ENCODE measurements at regions not wholly inside any gene's neighbourhood (a gene's known extent, or its start where the extent isn't known, plus 50 kb on each side); places are given as distances from the start of the nearest gene placed in this dataset.
"Not testable (repeated sequence)": the region's sequence is repeated elsewhere in the genome, so short reads cannot be mapped to it uniquely, and the experiment has no call there.

DNA sequence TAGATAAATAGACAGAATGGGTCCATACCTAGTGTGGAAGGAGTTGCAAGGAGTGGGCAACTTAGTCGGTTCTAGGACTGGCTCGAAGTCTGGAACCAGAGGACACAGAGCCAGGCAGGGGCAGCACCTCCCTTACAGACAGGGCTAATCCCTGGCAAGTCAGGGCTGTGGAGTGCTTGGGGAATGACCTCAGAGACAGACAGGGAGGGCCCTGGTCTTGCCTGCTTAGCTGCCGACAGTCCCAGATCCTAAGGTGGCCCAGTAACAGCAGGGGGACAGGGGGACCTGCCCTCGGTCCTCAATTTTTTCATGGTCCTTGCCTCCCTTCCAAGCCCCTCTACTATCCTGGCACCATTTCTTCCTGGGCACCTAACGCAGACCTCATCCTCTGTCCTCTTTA lies 222.4 kb upstream of the TNC start:
- Mint-ChIP-seq H3K9me3 (peaks cover 9% of the 10 kb centered on the region), H3K4me1 (no peaks in the 10 kb centered on the region), H3K27ac (no peak overlapping the region), H3K27me3 (ENCODE audit: low read depth) (peaks cover 1% of the 10 kb centered on the region), H3K36me3 (no peaks in the 10 kb centered on the region), H3K4me3 (no peak overlapping the region)
- DNase-seq (ENCODE audit: low spot score in 2 of 2, unreplicated experiment in 2 of 2) = no peak
- TF ChIP-seq, protein P1, sequence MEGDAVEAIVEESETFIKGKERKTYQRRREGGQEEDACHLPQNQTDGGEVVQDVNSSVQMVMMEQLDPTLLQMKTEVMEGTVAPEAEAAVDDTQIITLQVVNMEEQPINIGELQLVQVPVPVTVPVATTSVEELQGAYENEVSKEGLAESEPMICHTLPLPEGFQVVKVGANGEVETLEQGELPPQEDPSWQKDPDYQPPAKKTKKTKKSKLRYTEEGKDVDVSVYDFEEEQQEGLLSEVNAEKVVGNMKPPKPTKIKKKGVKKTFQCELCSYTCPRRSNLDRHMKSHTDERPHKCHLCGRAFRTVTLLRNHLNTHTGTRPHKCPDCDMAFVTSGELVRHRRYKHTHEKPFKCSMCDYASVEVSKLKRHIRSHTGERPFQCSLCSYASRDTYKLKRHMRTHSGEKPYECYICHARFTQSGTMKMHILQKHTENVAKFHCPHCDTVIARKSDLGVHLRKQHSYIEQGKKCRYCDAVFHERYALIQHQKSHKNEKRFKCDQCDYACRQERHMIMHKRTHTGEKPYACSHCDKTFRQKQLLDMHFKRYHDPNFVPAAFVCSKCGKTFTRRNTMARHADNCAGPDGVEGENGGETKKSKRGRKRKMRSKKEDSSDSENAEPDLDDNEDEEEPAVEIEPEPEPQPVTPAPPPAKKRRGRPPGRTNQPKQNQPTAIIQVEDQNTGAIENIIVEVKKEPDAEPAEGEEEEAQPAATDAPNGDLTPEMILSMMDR (IDR thresholded peaks at IDR 0.05; ENCODE audit: unreplicated experiment) = no peak

DNA sequence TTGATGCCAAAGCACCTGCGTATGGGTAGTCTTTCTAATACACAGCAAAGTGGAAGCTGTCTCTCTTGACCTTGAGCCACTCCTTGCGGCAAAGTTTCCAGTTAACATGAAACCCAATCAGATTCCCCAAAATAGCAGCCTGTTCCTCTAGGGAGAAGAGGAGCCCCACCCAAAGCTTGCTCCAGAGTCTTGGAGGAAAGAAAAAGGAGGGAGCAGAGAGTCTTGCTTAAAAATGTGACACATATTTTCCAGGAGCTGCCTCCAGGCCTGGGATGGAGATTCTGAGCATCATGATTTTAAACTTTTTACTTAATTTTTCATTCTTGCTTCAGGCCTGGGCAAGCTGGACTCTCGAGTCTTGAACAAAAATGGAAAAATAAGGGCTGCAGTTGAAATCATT lies 223.5 kb upstream of the TNC start:
- no peaks in the 10 kb centered on the region for H3K36me3 Mint-ChIP-seq
- no peak for DNase-seq (ENCODE audit: low spot score in 2 of 2, unreplicated experiment in 2 of 2)
- TF ChIP-seq, protein P1 (IDR thresholded peaks at IDR 0.05; ENCODE audit: unreplicated experiment) = no peak
- no peak overlapping the region for H3K27ac Mint-ChIP-seq
- H3K4me3 Mint-ChIP-seq = no peak overlapping the region
- no peaks in the 10 kb centered on the region for H3K4me1 Mint-ChIP-seq
- H3K9me3 Mint-ChIP-seq = peaks cover 6% of the 10 kb centered on the region
- H3K27me3 Mint-ChIP-seq (ENCODE audit: low read depth) = peaks cover 1% of the 10 kb centered on the region

DNA sequence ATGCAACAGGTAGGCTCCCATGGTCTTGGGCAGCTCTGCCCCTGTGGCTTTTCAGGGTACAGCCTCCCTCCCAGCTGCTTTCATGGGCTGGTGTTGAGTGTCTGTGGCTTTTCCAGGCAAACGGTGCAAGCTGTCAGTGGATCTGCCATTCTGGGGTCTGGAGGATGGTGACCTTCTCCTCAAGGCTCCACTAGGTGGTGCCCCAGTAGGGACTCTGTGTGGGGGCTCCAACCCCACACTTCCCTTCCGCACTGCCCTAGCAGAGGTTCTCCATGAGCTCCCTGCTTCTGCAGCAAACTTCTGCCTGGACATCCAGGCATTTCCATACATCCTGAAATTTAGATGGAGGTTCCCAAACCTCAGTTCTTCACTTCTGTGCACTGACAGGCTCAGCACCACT lies 229.8 kb upstream of the TNC start:
- H3K9me3 Mint-ChIP-seq = peaks cover 12% of the 10 kb centered on the region
- H3K4me3 Mint-ChIP-seq; DNase-seq (ENCODE audit: low spot score in 2 of 2, unreplicated experiment in 2 of 2); H3K4me1 Mint-ChIP-seq; H3K27me3 Mint-ChIP-seq (ENCODE audit: low read depth); H3K36me3 Mint-ChIP-seq; H3K27ac Mint-ChIP-seq: not testable (repeated sequence)

DNA sequence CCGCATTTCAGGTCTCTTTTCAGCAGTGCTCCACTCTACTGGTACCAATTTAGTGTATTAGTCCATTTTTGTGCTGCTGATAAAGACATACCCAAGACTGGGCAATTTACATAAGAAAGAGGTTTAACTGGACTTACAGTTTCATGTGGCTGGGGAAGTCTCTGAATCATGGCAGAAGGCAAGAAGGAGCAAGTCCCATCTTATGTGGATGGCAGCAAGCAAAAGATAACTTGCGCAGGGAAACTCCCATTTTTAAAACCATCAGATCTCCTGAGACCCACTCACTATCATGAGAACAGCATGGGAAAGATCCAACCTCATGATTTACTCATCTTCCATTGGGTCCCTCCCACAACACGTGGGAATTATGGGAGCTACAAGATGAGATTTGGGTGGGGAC lies 231.0 kb upstream of the TNC start:
- not testable (repeated sequence) for H3K4me3 Mint-ChIP-seq; DNase-seq (ENCODE audit: low spot score in 2 of 2, unreplicated experiment in 2 of 2); H3K27ac Mint-ChIP-seq; H3K36me3 Mint-ChIP-seq; H3K27me3 Mint-ChIP-seq (ENCODE audit: low read depth); H3K4me1 Mint-ChIP-seq
- peaks cover 12% of the 10 kb centered on the region for H3K9me3 Mint-ChIP-seq

DNA sequence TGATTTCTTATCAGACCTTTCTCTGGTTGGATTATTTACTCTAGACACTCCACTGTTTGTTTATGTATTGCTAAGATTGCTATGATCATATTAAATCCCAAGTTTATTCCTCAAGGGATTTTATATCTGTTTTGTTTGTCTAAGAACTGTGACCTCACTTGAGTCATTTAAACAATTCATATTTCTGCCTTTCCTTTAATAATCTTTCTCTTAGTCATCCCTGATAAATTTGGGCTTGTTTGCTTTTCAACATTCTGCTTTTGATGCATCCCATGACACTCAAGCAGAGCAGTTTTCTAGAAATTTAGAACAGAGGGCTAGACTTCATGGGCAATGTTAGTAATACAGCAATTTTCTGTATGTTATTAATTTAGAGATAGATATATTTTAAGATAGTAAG lies 231.6 kb upstream of the TNC start:
- TF ChIP-seq, protein P1 (IDR thresholded peaks at IDR 0.05; ENCODE audit: unreplicated experiment) = no peak
- no peak for DNase-seq (ENCODE audit: low spot score in 2 of 2, unreplicated experiment in 2 of 2)

DNA sequence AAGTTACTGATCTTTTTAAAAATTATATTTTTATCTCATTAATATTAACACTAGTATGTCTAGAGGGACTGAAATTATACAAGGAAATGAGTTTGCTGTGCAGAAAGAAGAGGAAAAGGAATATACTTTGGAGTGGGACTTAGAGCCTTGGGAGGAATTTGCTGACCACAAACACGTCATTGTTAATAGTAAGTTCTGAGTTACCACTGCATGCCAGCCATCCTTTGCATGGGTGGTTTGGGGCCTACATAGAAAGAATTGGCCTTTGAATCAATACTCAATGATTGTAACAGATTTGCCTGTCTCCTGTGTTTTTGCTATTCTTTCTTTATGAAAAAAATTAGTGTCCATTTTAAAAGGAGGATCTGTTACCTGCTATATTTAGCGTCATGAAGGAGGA lies 232.6 kb upstream of the TNC start:
- H3K27me3 Mint-ChIP-seq (ENCODE audit: low read depth) = no peaks in the 10 kb centered on the region
- no peak overlapping the region for H3K4me3 Mint-ChIP-seq
- peaks cover 12% of the 10 kb centered on the region for H3K9me3 Mint-ChIP-seq
- no peaks in the 10 kb centered on the region for H3K36me3 Mint-ChIP-seq
- H3K4me1 Mint-ChIP-seq = peaks cover 12% of the 10 kb centered on the region
- no peak for DNase-seq (ENCODE audit: low spot score in 2 of 2, unreplicated experiment in 2 of 2)
- H3K27ac Mint-ChIP-seq = no peak overlapping the region
- TF ChIP-seq, protein P1 (IDR thresholded peaks at IDR 0.05; ENCODE audit: unreplicated experiment) = no peak

More for the DNA sequence above, 231.6 kb upstream of the TNC start:
- Mint-ChIP-seq H3K4me1 (peaks cover 12% of the 10 kb centered on the region), H3K9me3 (peaks cover 12% of the 10 kb centered on the region), H3K27me3 (ENCODE audit: low read depth) (no peaks in the 10 kb centered on the region), H3K36me3 (no peaks in the 10 kb centered on the region), H3K4me3 (no peak overlapping the region), H3K27ac (no peak overlapping the region)

DNA sequence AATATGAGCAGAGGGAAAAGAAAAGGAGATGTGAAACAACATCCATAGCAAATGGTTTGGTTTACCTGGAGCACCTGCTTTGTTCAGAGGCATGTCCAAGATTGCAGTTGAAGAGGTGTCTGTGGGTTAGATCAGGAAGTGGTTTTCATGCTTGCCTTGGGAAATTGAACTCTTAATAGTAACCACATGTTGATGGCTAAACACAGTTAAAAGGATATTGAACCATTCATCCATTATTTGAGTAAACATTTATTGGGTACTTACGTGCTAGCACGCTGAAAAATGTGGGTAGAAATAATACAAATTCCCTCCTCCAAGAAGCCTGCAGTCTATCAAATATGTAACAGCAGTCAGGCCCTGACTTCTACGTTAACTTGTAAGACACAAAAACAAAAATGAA lies 235.7 kb upstream of the TNC start:
- Mint-ChIP-seq H3K4me3 (no peak overlapping the region), H3K27me3 (ENCODE audit: low read depth) (no peaks in the 10 kb centered on the region), H3K9me3 (peaks cover 2% of the 10 kb centered on the region), H3K27ac (no peak overlapping the region), H3K36me3 (no peaks in the 10 kb centered on the region), H3K4me1 (peaks cover 25% of the 10 kb centered on the region)
- TF ChIP-seq, protein P1 (IDR thresholded peaks at IDR 0.05; ENCODE audit: unreplicated experiment) = no peak
- DNase-seq (ENCODE audit: low spot score in 2 of 2, unreplicated experiment in 2 of 2) = no peak

Data from mesothelial cell of epicardium (in vitro differentiated cells).